HG03432 (cell line): ENCODE measurements at regions not wholly inside any gene's neighbourhood (a gene's known extent, or its start where the extent isn't known, plus 50 kb on each side); places are given as distances from the start of the nearest gene placed in this dataset.
"Not testable (repeated sequence)": the region's sequence is repeated elsewhere in the genome, so short reads cannot be mapped to it uniquely, and the experiment has no call there.

Source experiments
- ATAC-seq: cut with Tn5 transposase; IDR thresholded peaks from one replicate; pipeline ENCODE4 v1.9.1; 2021; ENCODE audit warnings: mild to moderate bottlenecking, moderate library complexity; ENCODE audit not compliant: unreplicated experiment

GRCh38 chr16:82302042-82302727 is 132.2 kb upstream of the MPHOSPH6 start:
- ATAC-seq, result no peak

- no peak for ATAC-seq
These were observed 131.2 kb upstream of the MPHOSPH6 start for GRCh38 chr16:82301146-82301755.

- ATAC-seq, result no peak
These were observed 130.4 kb upstream of the MPHOSPH6 start for GRCh38 chr16:82300374-82300951.

DNA sequence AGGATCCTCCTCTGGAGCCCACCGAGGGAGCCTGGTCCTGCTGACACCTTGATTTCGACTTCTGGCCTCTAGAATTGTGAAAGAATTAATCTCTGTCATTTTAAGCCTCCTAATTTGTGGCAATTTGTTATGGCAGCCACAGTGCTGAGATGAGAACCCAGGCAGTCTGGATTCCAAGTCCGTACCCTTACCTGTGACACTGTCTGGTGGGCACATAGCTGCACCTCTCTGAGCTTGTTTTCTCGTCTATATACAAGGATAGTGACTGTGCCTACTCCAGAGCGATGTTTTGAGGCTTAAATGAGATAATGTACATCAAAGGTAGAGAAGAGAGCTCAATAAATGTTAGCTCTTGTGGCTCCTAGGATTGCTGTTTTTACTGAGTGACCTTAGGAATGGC is 128.4 kb upstream of the MPHOSPH6 start:
- ATAC-seq, result no peak

GRCh38 chr16:82295290-82296201 is 125.5 kb upstream of the MPHOSPH6 start:
- no peak for ATAC-seq

DNA sequence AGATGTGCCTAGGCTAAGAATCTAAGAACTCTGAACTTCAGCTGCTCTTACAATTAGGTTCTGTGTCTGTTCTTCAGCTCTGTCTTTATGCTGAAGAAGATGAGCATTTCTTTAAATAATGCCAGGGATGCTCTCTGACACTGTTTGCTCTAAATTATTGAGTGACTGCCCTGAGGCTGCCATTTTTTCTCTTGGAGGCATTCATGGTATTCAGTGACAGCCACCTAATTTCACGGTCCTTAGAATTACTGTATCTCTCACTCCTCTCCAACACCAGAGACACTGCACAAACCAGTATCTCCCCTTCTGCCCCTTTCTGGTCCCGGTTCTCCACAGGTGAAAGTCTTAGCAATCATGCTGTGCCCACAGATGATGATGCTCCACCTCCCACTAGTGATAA is 123.6 kb upstream of the MPHOSPH6 start:
- no peak for ATAC-seq

- ATAC-seq, result no peak
These were observed 117.9 kb upstream of the MPHOSPH6 start for GRCh38 chr16:82287937-82288336.

- ATAC-seq, result no peak
These were observed 112.6 kb upstream of the MPHOSPH6 start for GRCh38 chr16:82282662-82283061.

DNA sequence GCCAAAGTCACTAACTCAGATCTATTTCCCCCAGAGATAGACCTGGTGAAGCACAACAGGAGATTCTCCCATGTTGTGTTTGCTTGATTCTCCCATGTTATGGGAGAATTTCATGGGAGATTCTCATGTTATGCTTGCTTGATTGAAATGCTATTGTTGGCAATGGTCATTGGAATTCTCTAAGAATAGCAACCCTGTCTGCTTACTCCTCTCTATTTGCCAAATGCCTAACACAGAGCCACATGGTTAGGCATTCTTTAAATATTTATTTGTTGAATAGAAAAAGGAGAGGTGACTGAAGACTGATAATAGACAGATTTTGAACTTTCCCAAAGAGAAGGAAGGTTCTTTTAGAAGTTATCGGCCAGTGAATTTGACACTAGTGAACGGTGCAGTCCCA is 111.5 kb upstream of the MPHOSPH6 start:
- no peak for ATAC-seq

- ATAC-seq, result peak; percentile 50
These were observed 110.8 kb upstream of the MPHOSPH6 start for GRCh38 chr16:82280867-82281266.

DNA sequence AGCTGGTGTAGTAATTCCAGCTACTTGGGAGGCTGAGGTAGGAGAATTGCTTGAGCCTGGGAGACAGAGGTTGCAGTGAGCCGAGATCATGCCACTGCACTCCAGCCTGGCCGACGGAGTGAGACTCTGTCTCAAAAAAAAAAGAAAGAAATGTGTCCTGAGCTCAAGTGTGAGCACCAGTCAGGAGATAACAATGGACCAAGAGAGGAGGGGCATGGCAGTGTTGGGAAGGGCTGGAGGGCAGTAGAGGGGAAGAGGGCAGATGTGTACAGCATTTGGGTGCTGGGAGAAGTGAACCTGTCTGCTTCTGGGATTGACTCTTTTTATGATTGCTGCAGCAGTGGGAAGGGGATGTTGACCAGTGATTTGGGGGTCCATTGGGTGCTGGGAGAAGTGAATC is 105.3 kb upstream of the MPHOSPH6 start:
- not testable (repeated sequence) for ATAC-seq

DNA sequence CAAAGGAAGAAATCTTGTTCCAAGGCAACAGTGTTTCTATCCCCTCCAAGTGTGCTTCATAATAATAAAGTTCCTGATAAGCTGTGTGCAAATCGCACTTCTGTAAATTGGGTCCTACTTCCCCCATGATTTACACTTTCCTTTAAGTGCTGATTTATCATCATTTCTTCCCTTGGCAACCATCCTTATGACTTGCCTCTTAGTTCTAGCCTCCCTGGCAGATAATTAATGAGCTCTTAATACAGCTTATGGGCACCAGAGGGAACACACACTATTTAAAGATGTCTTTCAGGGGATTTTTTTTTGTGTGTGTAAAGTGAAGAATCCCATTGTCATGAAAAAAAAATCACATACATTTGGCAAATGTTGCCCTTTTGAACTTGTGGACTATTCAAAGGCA is 101.6 kb upstream of the MPHOSPH6 start:
- ATAC-seq, result no peak

DNA sequence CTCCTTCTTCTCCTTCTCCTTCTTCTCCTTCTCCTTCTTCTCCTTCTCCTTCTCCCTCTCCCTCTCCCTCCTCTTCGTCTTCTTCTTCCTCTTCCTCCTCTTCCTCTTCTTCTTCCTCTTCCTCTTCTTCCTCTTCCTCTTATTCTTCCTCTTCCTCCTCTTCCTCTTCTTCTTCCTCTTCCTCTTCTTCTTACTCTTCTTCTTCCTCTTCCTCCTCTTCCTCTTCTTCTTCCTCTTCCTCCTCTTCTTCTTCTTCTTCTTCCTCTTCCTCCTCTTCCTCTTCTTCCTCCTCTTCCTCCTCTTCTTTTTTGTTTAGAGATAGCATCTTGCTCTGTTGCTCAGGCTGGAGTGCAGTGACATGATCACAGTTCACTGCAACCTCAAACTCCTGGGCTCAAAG is 97.7 kb upstream of the MPHOSPH6 start:
- ATAC-seq, result not testable (repeated sequence)

DNA sequence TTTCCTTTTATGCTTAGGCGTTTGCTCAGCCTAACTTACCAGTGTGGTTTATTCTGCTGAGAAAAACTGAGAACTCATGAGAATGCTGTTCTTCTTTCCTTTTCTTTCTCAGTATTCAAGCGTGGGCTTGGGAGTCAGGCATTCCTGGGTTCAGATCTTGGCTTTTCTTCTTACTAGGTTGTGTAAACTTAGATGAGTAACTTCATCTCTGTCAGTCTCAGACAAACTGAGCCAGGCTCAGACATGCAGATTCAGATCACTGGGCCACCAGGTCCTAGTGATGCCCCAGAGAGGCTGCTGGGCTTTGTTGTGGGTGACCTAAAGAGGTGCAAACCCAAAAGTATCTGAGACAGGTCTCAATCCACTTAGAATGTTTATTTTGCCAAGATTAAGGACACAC is 95.8 kb upstream of the MPHOSPH6 start:
- ATAC-seq, result no peak

- ATAC-seq, result no peak
These were observed 94.7 kb upstream of the MPHOSPH6 start for GRCh38 chr16:82264756-82265155.

DNA sequence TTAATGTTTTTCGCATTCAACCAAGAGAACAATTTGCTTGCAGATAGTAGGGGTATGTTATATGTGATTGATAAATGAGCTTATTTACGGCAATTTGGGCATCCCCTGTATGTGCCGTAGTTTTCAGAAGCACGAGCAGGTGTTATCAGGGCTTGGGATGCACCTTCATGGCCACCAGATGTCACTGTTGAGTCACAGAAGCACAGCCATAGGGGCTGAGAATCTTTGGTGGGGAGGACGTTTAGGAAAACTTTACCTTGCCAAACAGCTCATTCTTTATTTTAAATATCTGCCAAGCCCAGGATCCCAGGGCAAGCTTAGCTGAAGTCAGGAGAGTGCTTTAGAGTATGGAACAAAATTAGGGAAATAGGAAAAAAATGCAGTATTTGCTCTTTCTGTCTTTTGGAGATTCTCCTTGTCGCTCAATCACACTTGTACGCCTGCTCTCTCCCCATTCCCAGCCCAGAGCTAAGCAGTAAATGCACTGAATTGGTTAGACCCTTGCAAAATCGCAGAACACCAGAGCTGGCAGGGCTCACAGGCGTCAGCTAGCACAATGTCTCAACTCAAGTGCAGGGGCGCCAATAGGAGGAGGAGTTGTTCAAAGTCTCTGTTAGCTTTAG is 93.6 kb upstream of the MPHOSPH6 start:
- ATAC-seq, result peak; percentile 69

- no peak for ATAC-seq
These were observed 92.2 kb upstream of the MPHOSPH6 start for GRCh38 chr16:82262244-82262643.

GRCh38 chr16:82260212-82260795 is 90.3 kb upstream of the MPHOSPH6 start:
- ATAC-seq, result no peak

- ATAC-seq, result no peak
These were observed 89.7 kb upstream of the MPHOSPH6 start for GRCh38 chr16:82259731-82260130.

DNA sequence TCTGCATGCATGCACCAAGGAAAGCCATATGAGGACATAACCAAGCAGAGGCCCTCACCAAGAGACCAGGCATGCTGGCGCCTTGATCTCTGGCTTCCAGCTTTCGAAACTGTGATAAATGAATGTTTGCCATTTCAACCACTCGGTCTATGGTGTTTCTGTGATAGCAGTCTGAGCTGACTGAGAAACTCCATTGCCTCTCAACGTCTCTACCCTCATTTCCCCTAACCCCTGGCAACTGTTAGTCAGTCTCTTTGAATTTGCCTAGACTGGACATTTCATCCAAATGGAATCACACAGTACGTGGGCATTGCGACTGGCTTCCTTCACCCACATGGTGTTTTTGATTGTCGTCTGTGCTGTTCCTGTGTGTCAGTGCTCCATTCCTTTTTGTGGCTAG is 88.0 kb upstream of the MPHOSPH6 start:
- no peak for ATAC-seq

- no peak for ATAC-seq
These were observed 82.6 kb upstream of the MPHOSPH6 start for GRCh38 chr16:82252582-82252981.
